ENCODE measurements at regions not wholly inside any gene's neighbourhood (a gene's known extent, or its start where the extent isn't known, plus 50 kb on each side); places are given as distances from the start of the nearest gene placed in this dataset.

DNA sequence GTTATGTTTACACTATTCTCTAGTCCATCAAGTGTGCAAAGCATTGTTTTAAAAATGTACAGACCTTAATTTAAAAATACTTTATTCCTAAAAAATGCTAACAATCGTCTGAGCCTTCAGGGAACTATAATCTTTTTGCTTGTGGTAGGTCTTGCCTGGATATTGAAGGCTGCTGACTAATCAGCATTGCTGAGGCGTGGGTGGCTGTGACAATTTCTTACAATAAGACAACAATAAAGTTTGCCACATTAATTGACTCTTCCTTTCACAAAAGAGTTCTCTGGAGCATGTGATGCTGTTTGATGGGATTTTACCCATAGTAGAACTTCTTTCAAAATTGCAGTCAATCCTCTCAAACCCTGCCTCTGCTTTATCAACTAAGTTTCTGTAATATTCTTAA lies 384.0 kb upstream of the TGFBR2 start:
- Histone ChIP-seq H3K36me3 (ENCODE audit: control insufficient read depth, insufficient read depth, low read length) (no peaks in the 10 kb centered on the region), H3K9ac (ENCODE audit: extremely low read depth, low read length, poor library complexity, severe bottlenecking) (no peak overlapping the region), H3K27ac (ENCODE audit: low read depth, low read length) (no peak overlapping the region), H3K4me3 (ENCODE audit: low read length) (no peak overlapping the region), H3K4me1 (ENCODE audit: control insufficient read depth, insufficient read depth, low read length) (no peaks in the 10 kb centered on the region), H3K9me3 (ENCODE audit: control insufficient read depth, low read length) (peaks cover 3% of the 10 kb centered on the region), H3K27me3 (ENCODE audit: control insufficient read depth, insufficient read depth, low read length, poor library complexity, severe bottlenecking) (no peaks in the 10 kb centered on the region)
- Mint-ChIP-seq H3K9me3 (peaks cover 3% of the 10 kb centered on the region), H3K4me3 (no peak overlapping the region), H3K4me1 (peaks cover 8% of the 10 kb centered on the region), H3K36me3 (ENCODE audit: low read depth) (peaks cover 3% of the 10 kb centered on the region), H3K27me3 (ENCODE audit: insufficient read depth) (peaks cover 2% of the 10 kb centered on the region), H3K27ac (no peak overlapping the region)
- DNase-seq, result no peak
- WGBS, 2 experiments (ENCODE audit: insufficient coverage in 1 of 2, insufficient read length in 1 of 2), result 79% methylated on average over 2 of the region's 2 CpGs; no CpG with 5 or more reads in 1 of the 2 experiments
- TF ChIP-seq, protein P1, sequence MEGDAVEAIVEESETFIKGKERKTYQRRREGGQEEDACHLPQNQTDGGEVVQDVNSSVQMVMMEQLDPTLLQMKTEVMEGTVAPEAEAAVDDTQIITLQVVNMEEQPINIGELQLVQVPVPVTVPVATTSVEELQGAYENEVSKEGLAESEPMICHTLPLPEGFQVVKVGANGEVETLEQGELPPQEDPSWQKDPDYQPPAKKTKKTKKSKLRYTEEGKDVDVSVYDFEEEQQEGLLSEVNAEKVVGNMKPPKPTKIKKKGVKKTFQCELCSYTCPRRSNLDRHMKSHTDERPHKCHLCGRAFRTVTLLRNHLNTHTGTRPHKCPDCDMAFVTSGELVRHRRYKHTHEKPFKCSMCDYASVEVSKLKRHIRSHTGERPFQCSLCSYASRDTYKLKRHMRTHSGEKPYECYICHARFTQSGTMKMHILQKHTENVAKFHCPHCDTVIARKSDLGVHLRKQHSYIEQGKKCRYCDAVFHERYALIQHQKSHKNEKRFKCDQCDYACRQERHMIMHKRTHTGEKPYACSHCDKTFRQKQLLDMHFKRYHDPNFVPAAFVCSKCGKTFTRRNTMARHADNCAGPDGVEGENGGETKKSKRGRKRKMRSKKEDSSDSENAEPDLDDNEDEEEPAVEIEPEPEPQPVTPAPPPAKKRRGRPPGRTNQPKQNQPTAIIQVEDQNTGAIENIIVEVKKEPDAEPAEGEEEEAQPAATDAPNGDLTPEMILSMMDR (conservative IDR thresholded peaks at IDR 0.05), result no peak

DNA sequence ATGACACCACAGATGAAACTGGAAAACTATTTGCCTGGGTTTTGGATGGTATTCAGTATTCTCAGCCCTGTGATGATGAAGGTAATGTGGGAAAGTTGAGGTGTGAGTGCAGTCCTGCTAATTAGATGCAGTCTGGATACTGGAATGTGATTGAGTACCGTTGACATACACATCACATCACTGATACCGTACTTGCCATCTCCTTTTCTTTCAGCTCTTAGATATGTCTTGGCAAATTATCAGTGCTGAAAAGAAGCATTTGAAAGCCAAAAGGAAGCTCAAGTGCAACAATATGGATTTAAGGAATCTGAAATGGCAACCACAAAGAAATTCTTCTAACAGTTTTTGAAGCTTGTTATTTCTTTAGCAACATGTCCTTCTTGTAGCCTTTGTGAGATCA lies 381.4 kb upstream of the TGFBR2 start:
- Histone ChIP-seq H3K4me3 (ENCODE audit: low read length) (no peak overlapping the region), H3K27ac (ENCODE audit: low read depth, low read length) (no peak overlapping the region), H3K9ac (ENCODE audit: extremely low read depth, low read length, poor library complexity, severe bottlenecking) (no peak overlapping the region), H3K9me3 (ENCODE audit: control insufficient read depth, low read length) (no peaks in the 10 kb centered on the region), H3K36me3 (ENCODE audit: control insufficient read depth, insufficient read depth, low read length) (no peaks in the 10 kb centered on the region), H3K4me1 (ENCODE audit: control insufficient read depth, insufficient read depth, low read length) (no peaks in the 10 kb centered on the region), H3K27me3 (ENCODE audit: control insufficient read depth, insufficient read depth, low read length, poor library complexity, severe bottlenecking) (no peaks in the 10 kb centered on the region)
- TF ChIP-seq, protein P1 (conservative IDR thresholded peaks at IDR 0.05), result no peak
- H3K4me3 Mint-ChIP-seq, result no peak overlapping the region
- H3K36me3 Mint-ChIP-seq (ENCODE audit: low read depth), result no peaks in the 10 kb centered on the region
- peaks cover 4% of the 10 kb centered on the region for H3K27me3 Mint-ChIP-seq (ENCODE audit: insufficient read depth)
- H3K27ac Mint-ChIP-seq, result no peak overlapping the region
- WGBS, 2 experiments (ENCODE audit: insufficient coverage in 1 of 2, insufficient read length in 1 of 2), result 94% methylated on average over 2 of the region's 2 CpGs; no CpG with 5 or more reads in 1 of the 2 experiments
- DNase-seq, result no peak
- no peaks in the 10 kb centered on the region for H3K9me3 Mint-ChIP-seq
- H3K4me1 Mint-ChIP-seq, result peaks cover 6% of the 10 kb centered on the region

DNA sequence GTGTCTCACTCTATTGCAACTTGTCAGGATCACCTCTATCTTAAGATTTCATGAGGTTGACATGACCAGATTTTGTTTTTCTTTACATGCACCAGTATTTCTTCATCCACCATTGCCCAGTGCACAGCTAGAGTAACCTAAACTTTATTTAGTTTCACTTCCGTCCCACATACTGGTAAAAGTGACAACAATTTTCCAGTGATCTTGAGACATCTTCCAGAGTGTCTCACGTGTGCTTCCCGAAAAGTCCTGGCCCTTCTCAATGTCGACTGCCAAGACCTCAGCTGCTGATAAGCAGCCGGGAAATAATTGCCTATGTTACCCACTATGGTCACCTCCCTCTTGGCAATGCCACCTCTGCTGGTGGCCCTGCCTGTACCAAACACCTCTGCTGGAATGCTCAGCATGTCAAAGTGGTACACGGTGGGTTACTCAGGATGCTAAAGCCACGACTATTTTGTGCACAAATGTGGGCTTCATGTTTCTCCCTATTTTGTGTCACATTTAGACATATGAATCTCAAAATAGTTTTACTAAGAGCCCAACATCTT lies 379.7 kb upstream of the TGFBR2 start:
- Histone ChIP-seq H3K27ac (ENCODE audit: low read depth, low read length) (no peak overlapping the region), H3K36me3 (ENCODE audit: control insufficient read depth, insufficient read depth, low read length) (no peaks in the 10 kb centered on the region), H3K4me3 (ENCODE audit: low read length) (no peak overlapping the region), H3K9ac (ENCODE audit: extremely low read depth, low read length, poor library complexity, severe bottlenecking) (no peak overlapping the region), H3K27me3 (ENCODE audit: control insufficient read depth, insufficient read depth, low read length, poor library complexity, severe bottlenecking) (no peaks in the 10 kb centered on the region), H3K4me1 (ENCODE audit: control insufficient read depth, insufficient read depth, low read length) (peaks cover under 1% of the 10 kb centered on the region), H3K9me3 (ENCODE audit: control insufficient read depth, low read length) (no peaks in the 10 kb centered on the region)
- H3K4me1 Mint-ChIP-seq, result peaks cover 8% of the 10 kb centered on the region
- no peak overlapping the region for H3K27ac Mint-ChIP-seq
- DNase-seq, result no peak
- TF ChIP-seq, protein P1 (conservative IDR thresholded peaks at IDR 0.05), result no peak
- peaks cover 8% of the 10 kb centered on the region for H3K27me3 Mint-ChIP-seq (ENCODE audit: insufficient read depth)
- no peaks in the 10 kb centered on the region for H3K36me3 Mint-ChIP-seq (ENCODE audit: low read depth)
- H3K9me3 Mint-ChIP-seq, result no peaks in the 10 kb centered on the region
- no peak overlapping the region for H3K4me3 Mint-ChIP-seq
- 94 to 98% methylated on average over 7 of the region's 7 CpGs for WGBS, 2 experiments (ENCODE audit: insufficient coverage in 1 of 2, insufficient read length in 1 of 2)

All from endodermal cell (in vitro differentiated cells).